ENCODE measurements at regions not wholly inside any gene's neighbourhood (a gene's known extent, or its start where the extent isn't known, plus 50 kb on each side); places are given as distances from the start of the nearest gene placed in this dataset.

DNA sequence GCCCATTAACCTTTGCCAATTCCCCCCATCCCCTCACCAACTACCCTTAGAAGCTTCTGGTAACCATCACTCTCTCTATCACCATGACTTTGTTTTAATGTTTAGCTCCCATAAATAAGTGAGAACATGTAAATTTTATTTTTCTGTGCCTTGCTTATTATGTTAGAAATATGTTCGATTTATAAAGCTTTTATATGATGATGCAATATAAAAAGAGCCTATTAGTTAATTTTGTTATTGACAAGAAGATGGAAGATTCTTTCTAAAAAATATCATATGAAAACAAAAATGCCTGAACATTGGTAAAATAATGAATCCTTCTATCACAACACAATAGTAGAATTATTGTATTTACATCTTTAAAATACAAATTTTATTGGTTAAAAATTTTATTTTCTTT lies 836.1 kb upstream of the TMPRSS15 start:
- DNase-seq: no peak
- Histone ChIP-seq H3K4me3 (no peak overlapping the region), H3K9me3 (replicated peaks) (no peaks in the 10 kb centered on the region), H3K27ac (no peak overlapping the region), H3K36me3 (no peaks in the 10 kb centered on the region), H3K27me3 (no peaks in the 10 kb centered on the region), H3K4me1 (no peaks in the 10 kb centered on the region)

- no peak for DNase-seq
- Histone ChIP-seq H3K36me3 (no peaks in the 10 kb centered on the region), H3K27me3 (no peaks in the 10 kb centered on the region), H3K9me3 (replicated peaks) (no peaks in the 10 kb centered on the region), H3K4me3 (no peak overlapping the region), H3K4me1 (no peaks in the 10 kb centered on the region), H3K27ac (no peak overlapping the region)
These were observed 841.1 kb upstream of the TMPRSS15 start for GRCh38 chr21:19244502-19245187.

DNA sequence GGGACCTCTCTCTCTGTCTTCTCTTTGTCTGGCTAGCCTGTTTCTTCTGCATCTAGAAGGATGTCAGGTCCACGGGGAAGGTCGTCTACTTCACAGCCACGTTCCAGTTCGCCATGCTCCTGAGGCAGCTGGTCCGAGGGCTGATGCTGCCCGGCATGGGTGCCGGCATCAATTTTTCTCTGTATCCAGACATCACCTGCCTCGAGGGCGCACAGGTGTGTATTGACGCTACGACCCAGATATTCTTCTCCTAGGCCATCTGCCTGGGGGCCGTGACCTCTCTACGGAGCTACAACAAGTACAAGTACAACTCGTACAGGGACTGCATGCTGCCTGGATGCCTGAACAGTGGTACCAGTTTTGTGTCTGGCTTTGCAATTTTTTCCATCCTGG lies 841.6 kb upstream of the TMPRSS15 start:
- H3K4me3 ChIP-seq: no peak overlapping the region
- DNase-seq: no peak
- H3K4me1 ChIP-seq: no peaks in the 10 kb centered on the region
- H3K27me3 ChIP-seq: no peaks in the 10 kb centered on the region
- H3K27ac ChIP-seq: no peak overlapping the region
- no peaks in the 10 kb centered on the region for H3K36me3 ChIP-seq
- no peaks in the 10 kb centered on the region for H3K9me3 ChIP-seq (replicated peaks)

- Histone ChIP-seq H3K27ac (no peak overlapping the region), H3K4me1 (no peaks in the 10 kb centered on the region), H3K9me3 (replicated peaks) (no peaks in the 10 kb centered on the region), H3K4me3 (no peak overlapping the region), H3K27me3 (no peaks in the 10 kb centered on the region), H3K36me3 (no peaks in the 10 kb centered on the region)
- DNase-seq: no peak
These were observed 842.4 kb upstream of the TMPRSS15 start for GRCh38 chr21:19246018-19246417.

DNA sequence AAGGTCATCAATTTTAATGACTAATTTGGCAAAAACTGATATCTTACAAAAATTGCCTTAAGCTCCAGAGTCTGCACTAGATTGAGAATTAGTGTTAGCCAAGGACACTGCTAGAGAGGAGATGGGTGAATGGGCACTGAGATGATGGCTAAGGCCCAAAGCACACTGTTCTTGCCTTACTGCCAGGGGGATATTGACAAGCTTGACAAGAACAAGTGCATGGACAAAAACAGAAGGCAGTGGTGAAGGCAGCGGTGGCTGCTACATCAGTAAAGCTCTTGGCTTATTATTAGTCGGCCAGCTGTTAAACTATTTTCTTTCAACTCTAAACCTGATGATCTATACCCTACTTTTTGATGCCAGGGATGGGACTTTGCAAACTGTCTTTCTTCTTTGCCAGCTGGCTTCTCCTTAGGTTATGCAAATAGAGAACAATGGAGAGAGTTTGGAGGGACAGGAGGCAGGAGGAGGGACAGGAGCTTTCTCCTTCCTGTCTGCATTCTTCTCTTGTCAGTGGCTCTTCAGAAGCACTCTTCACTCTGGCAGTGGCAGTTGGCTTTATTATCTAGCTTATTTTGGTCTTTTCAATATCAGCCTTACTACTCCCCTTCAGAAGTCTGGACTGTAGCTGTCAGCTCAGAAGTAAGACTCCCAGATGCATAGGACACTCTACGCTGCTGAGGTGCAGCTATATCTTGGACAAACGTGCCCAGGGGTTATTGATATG lies 853.5 kb upstream of the TMPRSS15 start:
- no peaks in the 10 kb centered on the region for H3K27me3 ChIP-seq
- no peaks in the 10 kb centered on the region for H3K4me1 ChIP-seq
- no peaks in the 10 kb centered on the region for H3K36me3 ChIP-seq
- no peaks in the 10 kb centered on the region for H3K9me3 ChIP-seq (replicated peaks)
- no peak for DNase-seq
- no peak overlapping the region for H3K27ac ChIP-seq
- no peak overlapping the region for H3K4me3 ChIP-seq

- no peaks in the 10 kb centered on the region for H3K36me3 ChIP-seq
- no peak for DNase-seq
- H3K27me3 ChIP-seq: no peaks in the 10 kb centered on the region
- no peaks in the 10 kb centered on the region for H3K4me1 ChIP-seq
- H3K4me3 ChIP-seq: no peak overlapping the region
- no peak overlapping the region for H3K27ac ChIP-seq
- H3K9me3 ChIP-seq (replicated peaks): no peaks in the 10 kb centered on the region
These were observed 858.3 kb upstream of the TMPRSS15 start for GRCh38 chr21:19261731-19262376.

GRCh38 chr21:19266636-19267035 lies 863.1 kb upstream of the TMPRSS15 start:
- no peaks in the 10 kb centered on the region; the same call in 1 of the 2 replicates for H3K4me1 ChIP-seq
- H3K36me3 ChIP-seq: no peaks in the 10 kb centered on the region
- H3K9me3 ChIP-seq (replicated peaks): no peaks in the 10 kb centered on the region
- no peak overlapping the region for H3K4me3 ChIP-seq
- H3K27me3 ChIP-seq: no peaks in the 10 kb centered on the region
- DNase-seq: no peak
- H3K27ac ChIP-seq: no peak overlapping the region

GRCh38 chr21:19268686-19269085 lies 865.1 kb upstream of the TMPRSS15 start:
- H3K36me3 ChIP-seq: no peaks in the 10 kb centered on the region
- no peaks in the 10 kb centered on the region for H3K9me3 ChIP-seq (replicated peaks)
- no peaks in the 10 kb centered on the region for H3K27me3 ChIP-seq
- no peak overlapping the region for H3K27ac ChIP-seq
- no peaks in the 10 kb centered on the region; the same call in 1 of the 2 replicates for H3K4me1 ChIP-seq
- DNase-seq: peak in 1 of 2 experiments; percentile 15
- H3K4me3 ChIP-seq: no peak overlapping the region

DNA sequence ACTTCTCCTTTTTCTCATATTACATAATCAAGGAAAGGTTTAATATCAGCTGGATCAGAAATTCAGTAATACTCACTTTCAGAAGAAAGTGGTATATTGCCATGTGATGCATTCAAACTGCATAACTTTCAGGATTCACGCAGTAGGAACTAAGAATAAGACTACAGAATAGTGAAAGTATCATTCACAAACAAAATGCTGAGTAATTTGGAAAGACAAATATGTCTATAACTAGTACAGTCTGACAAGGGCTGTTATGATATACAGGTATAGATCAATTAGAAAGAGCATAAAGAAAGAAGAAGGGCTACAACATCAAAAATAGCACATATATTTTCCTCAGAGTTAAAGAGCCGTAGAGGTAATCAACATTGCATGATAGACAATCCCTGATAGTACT lies 871.5 kb upstream of the TMPRSS15 start:
- DNase-seq: no peak
- Histone ChIP-seq H3K27me3 (no peaks in the 10 kb centered on the region), H3K4me1 (no peaks in the 10 kb centered on the region), H3K36me3 (no peaks in the 10 kb centered on the region), H3K4me3 (no peak overlapping the region), H3K9me3 (replicated peaks) (no peaks in the 10 kb centered on the region), H3K27ac (no peak overlapping the region)

GRCh38 chr21:19276665-19277064 lies 873.1 kb upstream of the TMPRSS15 start:
- no peaks in the 10 kb centered on the region for H3K9me3 ChIP-seq (replicated peaks)
- DNase-seq: no peak
- no peaks in the 10 kb centered on the region for H3K36me3 ChIP-seq
- H3K4me1 ChIP-seq: no peaks in the 10 kb centered on the region
- no peak overlapping the region for H3K4me3 ChIP-seq
- H3K27me3 ChIP-seq: no peaks in the 10 kb centered on the region
- H3K27ac ChIP-seq: no peak overlapping the region

DNA sequence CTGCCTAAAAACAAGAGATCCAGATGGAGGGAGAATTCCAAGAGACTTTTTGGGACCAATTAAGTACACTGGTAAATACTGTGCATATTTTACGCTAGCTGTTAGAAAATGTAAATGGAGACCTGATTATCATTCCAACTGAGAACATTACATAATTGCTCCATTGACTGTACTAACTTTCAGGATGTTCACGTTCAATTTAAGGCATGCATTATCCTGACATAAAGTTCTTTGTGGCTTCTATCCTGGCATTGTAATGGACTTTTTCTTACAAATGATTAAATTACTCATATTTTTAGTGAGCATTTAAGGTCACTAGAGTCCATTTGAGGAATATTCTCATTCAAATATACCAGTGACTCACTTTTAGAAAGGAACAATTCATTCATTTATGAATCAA lies 883.3 kb upstream of the TMPRSS15 start:
- Histone ChIP-seq H3K27ac (no peak overlapping the region), H3K9me3 (replicated peaks) (no peaks in the 10 kb centered on the region), H3K4me1 (no peaks in the 10 kb centered on the region), H3K4me3 (no peak overlapping the region), H3K27me3 (no peaks in the 10 kb centered on the region), H3K36me3 (no peaks in the 10 kb centered on the region)
- no peak for DNase-seq

GRCh38 chr21:19290328-19290727 lies 886.7 kb upstream of the TMPRSS15 start:
- Histone ChIP-seq H3K27me3 (no peaks in the 10 kb centered on the region), H3K4me3 (no peak overlapping the region), H3K27ac (no peak overlapping the region), H3K4me1 (no peaks in the 10 kb centered on the region), H3K36me3 (no peaks in the 10 kb centered on the region), H3K9me3 (replicated peaks) (no peaks in the 10 kb centered on the region)
- DNase-seq: no peak

- DNase-seq: no peak
- peaks cover 23% of the 10 kb centered on the region for H3K4me1 ChIP-seq
- no peak overlapping the region for H3K27ac ChIP-seq
- H3K36me3 ChIP-seq: no peaks in the 10 kb centered on the region
- H3K27me3 ChIP-seq: no peaks in the 10 kb centered on the region
- no peak overlapping the region for H3K4me3 ChIP-seq
- no peaks in the 10 kb centered on the region for H3K9me3 ChIP-seq (replicated peaks)
These were observed 916.7 kb upstream of the TMPRSS15 start for GRCh38 chr21:19320291-19320690.

GRCh38 chr21:19321688-19322087 lies 918.1 kb upstream of the TMPRSS15 start:
- H3K4me3 ChIP-seq: no peak overlapping the region
- H3K9me3 ChIP-seq (replicated peaks): no peaks in the 10 kb centered on the region
- no peaks in the 10 kb centered on the region for H3K27me3 ChIP-seq
- H3K4me1 ChIP-seq: peaks cover 32% of the 10 kb centered on the region
- DNase-seq: no peak
- H3K27ac ChIP-seq: no peak overlapping the region
- H3K36me3 ChIP-seq: no peaks in the 10 kb centered on the region

- Histone ChIP-seq H3K4me3 (no peak overlapping the region), H3K27ac (no peak overlapping the region; the same call in 1 of the 2 replicates), H3K36me3 (no peaks in the 10 kb centered on the region), H3K9me3 (replicated peaks) (no peaks in the 10 kb centered on the region), H3K4me1 (peaks cover 38% of the 10 kb centered on the region), H3K27me3 (no peaks in the 10 kb centered on the region)
- peak in 1 of 2 experiments; percentile 42 for DNase-seq
These were observed 918.8 kb upstream of the TMPRSS15 start for GRCh38 chr21:19322360-19322759.
